CD4-positive, CD25-positive, alpha-beta regulatory T cell (primary cell): ENCODE measurements at regions not wholly inside any gene's neighbourhood (a gene's known extent, or its start where the extent isn't known, plus 50 kb on each side); places are given as distances from the start of the nearest gene placed in this dataset.

Experiments
- ATAC-seq, 2 donors: fragments of 150-1000 bp; cut with Tn5 transposase; one replicate each; pipeline ENCODE4 v1.10.0; 2021; ENCODE audit warnings: low read depth in 2 of 2, moderate number of reproducible peaks in 2 of 2, moderate library complexity in 1 of 2
- DNase-seq, 3 donors: peaks; one replicate each; pipeline versions ENCODE4 v3.0.0 to v3.0.0-alpha.2; 2012 to 2022; ENCODE audit warnings: mixed read lengths in 1 of 3
- H3K27ac ChIP-seq: one replicate; pipeline ENCODE4 v1.7.0; 2013; ENCODE audit warnings: mild to moderate bottlenecking, low read length; ENCODE audit not compliant: insufficient read depth, poor library complexity, severe bottlenecking
- H3K27me3 ChIP-seq: one replicate; pipeline ENCODE4 v1.7.0; 2013; ENCODE audit warnings: low read length; ENCODE audit not compliant: control insufficient read depth, insufficient read depth
- H3K36me3 ChIP-seq: one replicate; pipeline ENCODE4 v1.7.0; 2013; ENCODE audit warnings: mild to moderate bottlenecking, low read length, moderate library complexity; ENCODE audit not compliant: control insufficient read depth, insufficient read depth
- H3K4me1 ChIP-seq: 2 replicates; pipeline ENCODE4 v1.7.0; 2013; ENCODE audit warnings: mild to moderate bottlenecking, low read length; ENCODE audit not compliant: insufficient read depth, control insufficient read depth, poor library complexity, severe bottlenecking
- H3K4me3 ChIP-seq: one replicate; pipeline ENCODE4 v1.7.0; 2013; ENCODE audit warnings: low read depth, mild to moderate bottlenecking, low read length, moderate library complexity
- H3K9me3 ChIP-seq, 2 experiments: 1 replicate in 1 of 2; 2 replicates in 1 of 2; pipeline ENCODE4 v1.7.0; 2013; ENCODE audit warnings: low read length in 2 of 2, mild to moderate bottlenecking in 1 of 2, moderate library complexity in 1 of 2; ENCODE audit not compliant: control insufficient read depth in 2 of 2
- H3K27ac Mint-ChIP-seq, 3 donors: one replicate each; pipeline ENCODE4 v1.8.0; 2020 to 2022; ENCODE audit warnings: mild to moderate bottlenecking in 3 of 3, mixed read lengths in 3 of 3, moderate library complexity in 2 of 3
- H3K27me3 Mint-ChIP-seq: one replicate; pipeline ENCODE4 v1.8.0; 2022; ENCODE audit warnings: mild to moderate bottlenecking, mixed read lengths
- H3K36me3 Mint-ChIP-seq: one replicate; pipeline ENCODE4 v1.8.0; 2020; ENCODE audit warnings: mixed read lengths
- H3K4me1 Mint-ChIP-seq, 4 donors: one replicate each; pipeline ENCODE4 v1.8.0; 2020 to 2022; ENCODE audit warnings: mixed read lengths in 4 of 4, mild to moderate bottlenecking in 1 of 4
- H3K4me3 Mint-ChIP-seq, 4 donors: one replicate each; pipeline ENCODE4 v1.8.0; 2020 to 2022; ENCODE audit warnings: mild to moderate bottlenecking in 4 of 4, mixed read lengths in 4 of 4, moderate library complexity in 3 of 4
- H3K9me3 Mint-ChIP-seq, 7 donors: one replicate each; pipeline ENCODE4 v1.8.0; 2020 to 2022; ENCODE audit warnings: mixed read lengths in 7 of 7, mild to moderate bottlenecking in 3 of 7, moderate library complexity in 2 of 7

GRCh38 chr2:10520154-10520553, 72.0 kb upstream of the ODC1 start:
- Histone ChIP-seq H3K27ac (no peak overlapping the region), H3K27me3 (no peaks in the 10 kb centered on the region), H3K9me3 (peaks cover 15 to 19% of the 10 kb centered on the region in 2 experiments), H3K4me3 (no peak overlapping the region), H3K36me3 (no peaks in the 10 kb centered on the region), H3K4me1 (no peaks in the 10 kb centered on the region)
- Mint-ChIP-seq H3K27ac (peak overlapping the region in 1 of 3 donors; percentile 55), H3K36me3 (peaks cover 5% of the 10 kb centered on the region), H3K4me3 (no peak overlapping the region), H3K4me1 (peaks cover 0 to 2% (median 0%) of the 10 kb centered on the region in 4 donors), H3K9me3 (peaks cover 0 to 20% (median 0%) of the 10 kb centered on the region in 7 donors), H3K27me3 (no peaks in the 10 kb centered on the region)
- peak in 1 of 3 donors; percentile 24 for DNase-seq
- no peak for ATAC-seq

- Mint-ChIP-seq H3K9me3 (peaks cover 0 to 26% (median 3%) of the 10 kb centered on the region in 7 donors), H3K4me3 (no peak overlapping the region), H3K27me3 (no peaks in the 10 kb centered on the region), H3K27ac (no peak overlapping the region), H3K4me1 (peaks cover 0 to 7% (median 1%) of the 10 kb centered on the region in 4 donors), H3K36me3 (peaks cover 5% of the 10 kb centered on the region)
- H3K36me3 ChIP-seq = no peaks in the 10 kb centered on the region
- H3K4me1 ChIP-seq = no peaks in the 10 kb centered on the region
- no peaks in the 10 kb centered on the region for H3K27me3 ChIP-seq
- ATAC-seq = no peak
- no peak overlapping the region for H3K27ac ChIP-seq
- H3K9me3 ChIP-seq = peaks cover 18 to 23% of the 10 kb centered on the region in 2 experiments
- DNase-seq = no peak
- H3K4me3 ChIP-seq = no peak overlapping the region
Observed at GRCh38 chr2:10519394-10519740, 71.2 kb upstream of the ODC1 start.

- Histone ChIP-seq H3K27ac (no peak overlapping the region), H3K36me3 (no peaks in the 10 kb centered on the region), H3K9me3 (peaks cover 18 to 23% of the 10 kb centered on the region in 2 experiments), H3K4me1 (no peaks in the 10 kb centered on the region), H3K27me3 (no peaks in the 10 kb centered on the region), H3K4me3 (no peak overlapping the region)
- Mint-ChIP-seq H3K36me3 (peaks cover 5% of the 10 kb centered on the region), H3K27ac (no peak overlapping the region), H3K9me3 (peaks cover 0 to 26% (median 3%) of the 10 kb centered on the region in 7 donors), H3K4me1 (peaks cover 0 to 12% (median 4%) of the 10 kb centered on the region in 4 donors), H3K4me3 (no peak overlapping the region), H3K27me3 (no peaks in the 10 kb centered on the region)
- DNase-seq (no peak), ATAC-seq (no peak)
Observed at GRCh38 chr2:10518470-10519393, 70.6 kb upstream of the ODC1 start.

GRCh38 chr2:10517351-10518043, 69.4 kb upstream of the ODC1 start:
- no peaks in the 10 kb centered on the region for H3K36me3 ChIP-seq
- Mint-ChIP-seq H3K4me1 (peaks cover 0 to 19% (median 4%) of the 10 kb centered on the region in 4 donors), H3K4me3 (no peak overlapping the region), H3K9me3 (peaks cover 0 to 26% (median 3%) of the 10 kb centered on the region in 7 donors), H3K27ac (no peak overlapping the region), H3K36me3 (peaks cover 5% of the 10 kb centered on the region), H3K27me3 (no peaks in the 10 kb centered on the region)
- H3K27ac ChIP-seq = no peak overlapping the region
- no peak overlapping the region for H3K4me3 ChIP-seq
- DNase-seq = no peak
- no peaks in the 10 kb centered on the region for H3K27me3 ChIP-seq
- no peaks in the 10 kb centered on the region for H3K4me1 ChIP-seq
- ATAC-seq = no peak
- peaks cover 18 to 23% of the 10 kb centered on the region in 2 experiments for H3K9me3 ChIP-seq

- H3K27me3 Mint-ChIP-seq = no peaks in the 10 kb centered on the region
- H3K9me3 ChIP-seq = peaks cover 18 to 23% of the 10 kb centered on the region in 2 experiments
Observed at GRCh38 chr2:10515887-10516286, 67.8 kb upstream of the ODC1 start.

GRCh38 chr2:10514743-10515142, 66.6 kb upstream of the ODC1 start:
- H3K27ac Mint-ChIP-seq = peak overlapping the region in 2 of 3 donors; percentile 20 to 28
- H3K4me3 Mint-ChIP-seq = no peak overlapping the region
- peaks cover 0 to 19% (median 4%) of the 10 kb centered on the region in 4 donors for H3K4me1 Mint-ChIP-seq

More at GRCh38 chr2:10515887-10516286, 67.8 kb upstream of the ODC1 start:
- Mint-ChIP-seq H3K36me3 (peaks cover 5% of the 10 kb centered on the region), H3K4me1 (peaks cover 0 to 19% (median 4%) of the 10 kb centered on the region in 4 donors), H3K9me3 (peaks cover 0 to 26% (median 3%) of the 10 kb centered on the region in 7 donors), H3K4me3 (no peak overlapping the region), H3K27ac (no peak overlapping the region)
- DNase-seq (no peak), ATAC-seq (no peak)
- no peak overlapping the region for H3K4me3 ChIP-seq
- H3K36me3 ChIP-seq = no peaks in the 10 kb centered on the region
- no peaks in the 10 kb centered on the region for H3K4me1 ChIP-seq
- no peak overlapping the region for H3K27ac ChIP-seq
- no peaks in the 10 kb centered on the region for H3K27me3 ChIP-seq

GRCh38 chr2:10514273-10514672, 66.1 kb upstream of the ODC1 start:
- no peaks in the 10 kb centered on the region for H3K4me1 ChIP-seq
- peaks cover 0 to 26% (median 3%) of the 10 kb centered on the region in 7 donors for H3K9me3 Mint-ChIP-seq
- no peaks in the 10 kb centered on the region for H3K27me3 ChIP-seq
- H3K36me3 Mint-ChIP-seq = peaks cover 5% of the 10 kb centered on the region
- peak overlapping the region in 2 of 3 donors; percentile 20 to 28 for H3K27ac Mint-ChIP-seq
- H3K36me3 ChIP-seq = no peaks in the 10 kb centered on the region
- H3K4me3 ChIP-seq = no peak overlapping the region
- no peak overlapping the region for H3K27ac ChIP-seq
- ATAC-seq (no peak), DNase-seq (no peak)
- H3K4me3 Mint-ChIP-seq = no peak overlapping the region
- H3K27me3 Mint-ChIP-seq = peaks cover 6% of the 10 kb centered on the region
- peaks cover 0 to 19% (median 4%) of the 10 kb centered on the region in 4 donors for H3K4me1 Mint-ChIP-seq
- H3K9me3 ChIP-seq = peaks cover 18 to 23% of the 10 kb centered on the region in 2 experiments

More at GRCh38 chr2:10514743-10515142, 66.6 kb upstream of the ODC1 start:
- DNase-seq (no peak), ATAC-seq (no peak)
- Histone ChIP-seq H3K4me3 (no peak overlapping the region), H3K36me3 (no peaks in the 10 kb centered on the region), H3K9me3 (peaks cover 18 to 23% of the 10 kb centered on the region in 2 experiments), H3K27me3 (no peaks in the 10 kb centered on the region), H3K27ac (no peak overlapping the region), H3K4me1 (no peaks in the 10 kb centered on the region)
- peaks cover 5% of the 10 kb centered on the region for H3K36me3 Mint-ChIP-seq
- H3K9me3 Mint-ChIP-seq = peaks cover 0 to 26% (median 3%) of the 10 kb centered on the region in 7 donors
- peaks cover 2% of the 10 kb centered on the region for H3K27me3 Mint-ChIP-seq
